Liver (tissue), 3 donors: ENCODE measurements at regions not wholly inside any gene's neighbourhood (a gene's known extent, or its start where the extent isn't known, plus 50 kb on each side); places are given as distances from the start of the nearest gene placed in this dataset.

Experiments used
- EGR1 ChIP-seq, 2 donors: IDR thresholded peaks; 2 replicates each; pipeline ENCODE4 v1.6.1; 2016 to 2018; ENCODE audit warnings: antibody characterized with exemption in 2 of 2, low read depth in 2 of 2
- GABPA ChIP-seq, 2 donors: IDR thresholded peaks in 1 of 2; conservative IDR thresholded peaks in 1 of 2; 2 replicates each; pipeline ENCODE4 v1.6.1; 2016; ENCODE audit warnings: antibody characterized with exemption in 2 of 2, mild to moderate bottlenecking in 1 of 2, moderate library complexity in 1 of 2
- NR2F2 ChIP-seq: IDR thresholded peaks from 2 replicates; pipeline ENCODE4 v1.6.1; 2016; ENCODE audit warnings: antibody characterized with exemption
- RAD21 ChIP-seq, 2 donors: IDR thresholded peaks; 2 replicates each; pipeline ENCODE4 v1.6.1; 2016; ENCODE audit warnings: antibody characterized with exemption in 2 of 2, mild to moderate bottlenecking in 2 of 2
- SP1 ChIP-seq: IDR thresholded peaks from 2 replicates; pipeline ENCODE4 v1.6.1; 2018; ENCODE audit warnings: antibody characterized with exemption, mild to moderate bottlenecking
- TAF1 ChIP-seq: conservative IDR thresholded peaks from 2 replicates; pipeline ENCODE4 v1.6.1; 2016; ENCODE audit warnings: antibody characterized with exemption, mild to moderate bottlenecking
- YY1 ChIP-seq: IDR thresholded peaks from 2 replicates; pipeline ENCODE4 v1.6.1; 2016; ENCODE audit warnings: antibody characterized with exemption, mild to moderate bottlenecking
- TF ChIP-seq, protein P1 (sequence below): fragments of 150-350 bp; IDR thresholded peaks from 2 replicates; pipeline ENCODE4 v1.5.1; 2017; ENCODE audit warnings: improper control_type of control experiment, low read depth, low read length; ENCODE audit not compliant: missing input control
- TF ChIP-seq, protein P2 (sequence below): IDR thresholded peaks from 2 replicates; pipeline ENCODE4 v1.6.1; 2016; ENCODE audit warnings: antibody characterized with exemption
- TF ChIP-seq, protein P3 (sequence below): IDR thresholded peaks from 2 replicates; pipeline ENCODE4 v1.6.1; 2016; ENCODE audit warnings: antibody characterized with exemption, mild to moderate bottlenecking
- TF ChIP-seq, protein P4 (sequence below): IDR thresholded peaks from 2 replicates; pipeline ENCODE4 v1.6.1; 2016; ENCODE audit warnings: antibody characterized with exemption
- TF ChIP-seq, protein P5 (sequence below): IDR thresholded peaks from 2 replicates; pipeline ENCODE4 v1.6.1; 2016; ENCODE audit warnings: antibody characterized with exemption
- donor health status: healthy.
- donor health status: healthy.

DNA sequence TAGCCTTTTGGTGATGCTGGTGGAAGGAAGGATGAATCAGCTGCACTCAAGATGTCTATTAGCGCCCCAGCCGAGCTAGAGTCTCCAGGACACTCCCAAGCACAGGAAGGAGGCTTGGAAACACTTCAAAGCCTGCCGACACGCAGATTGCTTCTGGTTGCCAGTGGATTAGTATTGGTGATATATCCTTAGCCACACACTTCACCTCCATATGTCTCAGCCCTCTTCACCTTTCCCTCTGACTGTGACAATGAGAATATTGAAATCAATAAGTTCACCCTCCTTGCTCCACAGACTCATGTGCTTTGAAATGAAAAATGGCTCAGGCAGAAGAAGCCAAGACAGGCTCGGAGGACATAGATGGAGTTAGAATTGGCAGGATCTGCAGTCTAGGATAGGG, 102.9 kb upstream of the LRRN1 start:
- TF ChIP-seq, protein P1, sequence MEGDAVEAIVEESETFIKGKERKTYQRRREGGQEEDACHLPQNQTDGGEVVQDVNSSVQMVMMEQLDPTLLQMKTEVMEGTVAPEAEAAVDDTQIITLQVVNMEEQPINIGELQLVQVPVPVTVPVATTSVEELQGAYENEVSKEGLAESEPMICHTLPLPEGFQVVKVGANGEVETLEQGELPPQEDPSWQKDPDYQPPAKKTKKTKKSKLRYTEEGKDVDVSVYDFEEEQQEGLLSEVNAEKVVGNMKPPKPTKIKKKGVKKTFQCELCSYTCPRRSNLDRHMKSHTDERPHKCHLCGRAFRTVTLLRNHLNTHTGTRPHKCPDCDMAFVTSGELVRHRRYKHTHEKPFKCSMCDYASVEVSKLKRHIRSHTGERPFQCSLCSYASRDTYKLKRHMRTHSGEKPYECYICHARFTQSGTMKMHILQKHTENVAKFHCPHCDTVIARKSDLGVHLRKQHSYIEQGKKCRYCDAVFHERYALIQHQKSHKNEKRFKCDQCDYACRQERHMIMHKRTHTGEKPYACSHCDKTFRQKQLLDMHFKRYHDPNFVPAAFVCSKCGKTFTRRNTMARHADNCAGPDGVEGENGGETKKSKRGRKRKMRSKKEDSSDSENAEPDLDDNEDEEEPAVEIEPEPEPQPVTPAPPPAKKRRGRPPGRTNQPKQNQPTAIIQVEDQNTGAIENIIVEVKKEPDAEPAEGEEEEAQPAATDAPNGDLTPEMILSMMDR: no peak
- TF ChIP-seq, protein P2, sequence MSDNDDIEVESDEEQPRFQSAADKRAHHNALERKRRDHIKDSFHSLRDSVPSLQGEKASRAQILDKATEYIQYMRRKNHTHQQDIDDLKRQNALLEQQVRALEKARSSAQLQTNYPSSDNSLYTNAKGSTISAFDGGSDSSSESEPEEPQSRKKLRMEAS: no peak
- TF ChIP-seq YY1 (no peak), GABPA (IDR thresholded peaks at IDR 0.05 in 1 of 2, conservative IDR thresholded peaks at IDR 0.05 in 1 of 2) (no peak), RAD21 (IDR thresholded peaks at IDR 0.05) (no peak), NR2F2 (no peak), TAF1 (no peak), EGR1 (IDR thresholded peaks at IDR 0.05; ENCODE audit: low read depth in 2 of 2) (no peak), SP1 (no peak)
- TF ChIP-seq, protein P3, sequence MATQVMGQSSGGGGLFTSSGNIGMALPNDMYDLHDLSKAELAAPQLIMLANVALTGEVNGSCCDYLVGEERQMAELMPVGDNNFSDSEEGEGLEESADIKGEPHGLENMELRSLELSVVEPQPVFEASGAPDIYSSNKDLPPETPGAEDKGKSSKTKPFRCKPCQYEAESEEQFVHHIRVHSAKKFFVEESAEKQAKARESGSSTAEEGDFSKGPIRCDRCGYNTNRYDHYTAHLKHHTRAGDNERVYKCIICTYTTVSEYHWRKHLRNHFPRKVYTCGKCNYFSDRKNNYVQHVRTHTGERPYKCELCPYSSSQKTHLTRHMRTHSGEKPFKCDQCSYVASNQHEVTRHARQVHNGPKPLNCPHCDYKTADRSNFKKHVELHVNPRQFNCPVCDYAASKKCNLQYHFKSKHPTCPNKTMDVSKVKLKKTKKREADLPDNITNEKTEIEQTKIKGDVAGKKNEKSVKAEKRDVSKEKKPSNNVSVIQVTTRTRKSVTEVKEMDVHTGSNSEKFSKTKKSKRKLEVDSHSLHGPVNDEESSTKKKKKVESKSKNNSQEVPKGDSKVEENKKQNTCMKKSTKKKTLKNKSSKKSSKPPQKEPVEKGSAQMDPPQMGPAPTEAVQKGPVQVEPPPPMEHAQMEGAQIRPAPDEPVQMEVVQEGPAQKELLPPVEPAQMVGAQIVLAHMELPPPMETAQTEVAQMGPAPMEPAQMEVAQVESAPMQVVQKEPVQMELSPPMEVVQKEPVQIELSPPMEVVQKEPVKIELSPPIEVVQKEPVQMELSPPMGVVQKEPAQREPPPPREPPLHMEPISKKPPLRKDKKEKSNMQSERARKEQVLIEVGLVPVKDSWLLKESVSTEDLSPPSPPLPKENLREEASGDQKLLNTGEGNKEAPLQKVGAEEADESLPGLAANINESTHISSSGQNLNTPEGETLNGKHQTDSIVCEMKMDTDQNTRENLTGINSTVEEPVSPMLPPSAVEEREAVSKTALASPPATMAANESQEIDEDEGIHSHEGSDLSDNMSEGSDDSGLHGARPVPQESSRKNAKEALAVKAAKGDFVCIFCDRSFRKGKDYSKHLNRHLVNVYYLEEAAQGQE: no peak
- TF ChIP-seq, protein P4, sequence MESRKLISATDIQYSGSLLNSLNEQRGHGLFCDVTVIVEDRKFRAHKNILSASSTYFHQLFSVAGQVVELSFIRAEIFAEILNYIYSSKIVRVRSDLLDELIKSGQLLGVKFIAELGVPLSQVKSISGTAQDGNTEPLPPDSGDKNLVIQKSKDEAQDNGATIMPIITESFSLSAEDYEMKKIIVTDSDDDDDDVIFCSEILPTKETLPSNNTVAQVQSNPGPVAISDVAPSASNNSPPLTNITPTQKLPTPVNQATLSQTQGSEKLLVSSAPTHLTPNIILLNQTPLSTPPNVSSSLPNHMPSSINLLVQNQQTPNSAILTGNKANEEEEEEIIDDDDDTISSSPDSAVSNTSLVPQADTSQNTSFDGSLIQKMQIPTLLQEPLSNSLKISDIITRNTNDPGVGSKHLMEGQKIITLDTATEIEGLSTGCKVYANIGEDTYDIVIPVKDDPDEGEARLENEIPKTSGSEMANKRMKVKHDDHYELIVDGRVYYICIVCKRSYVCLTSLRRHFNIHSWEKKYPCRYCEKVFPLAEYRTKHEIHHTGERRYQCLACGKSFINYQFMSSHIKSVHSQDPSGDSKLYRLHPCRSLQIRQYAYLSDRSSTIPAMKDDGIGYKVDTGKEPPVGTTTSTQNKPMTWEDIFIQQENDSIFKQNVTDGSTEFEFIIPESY: no peak
- TF ChIP-seq, protein P5, sequence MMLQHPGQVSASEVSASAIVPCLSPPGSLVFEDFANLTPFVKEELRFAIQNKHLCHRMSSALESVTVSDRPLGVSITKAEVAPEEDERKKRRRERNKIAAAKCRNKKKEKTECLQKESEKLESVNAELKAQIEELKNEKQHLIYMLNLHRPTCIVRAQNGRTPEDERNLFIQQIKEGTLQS: no peak
